Esophagus squamous epithelium (tissue), 5 donors: ENCODE measurements at regions not wholly inside any gene's neighbourhood (a gene's known extent, or its start where the extent isn't known, plus 50 kb on each side); places are given as distances from the start of the nearest gene placed in this dataset.
"Not testable (repeated sequence)": the region's sequence is repeated elsewhere in the genome, so short reads cannot be mapped to it uniquely, and the experiment has no call there.

Source experiments
- DNase-seq: peaks from one replicate; lab custom pipeline; 2025; lab: John Stamatoyannopoulos, UW
- H3K27ac ChIP-seq, 4 donors: fragments of 200-600 bp; sonication (generic); one replicate each; pipeline ENCODE4 v1.5.1; 2016 to 2019; ENCODE audit warnings: mild to moderate bottlenecking in 1 of 4
- H3K27me3 ChIP-seq, 4 donors: fragments of 200-600 bp; sonication (generic); 1 replicate in 3 of 4; 2 replicates in 1 of 4; pipeline versions ENCODE4 v1.5.1 to v1.6.0; 2017 to 2021; ENCODE audit warnings: antibody characterized with exemption in 1 of 4
- H3K36me3 ChIP-seq, 3 donors: fragments of 200-600 bp; sonication (generic); one replicate each; pipeline ENCODE4 v1.5.1; 2016 to 2019
- H3K4me1 ChIP-seq, 3 donors: fragments of 200-600 bp; sonication (generic); one replicate each; pipeline ENCODE4 v1.5.1; 2017 to 2019
- H3K4me3 ChIP-seq, 4 donors: fragments of 200-600 bp; sonication (generic); 1 replicate in 3 of 4; 2 replicates in 1 of 4; pipeline ENCODE4 v1.5.1; 2016 to 2019; ENCODE audit warnings: mild to moderate bottlenecking in 2 of 4, moderate library complexity in 1 of 4
- H3K9me3 ChIP-seq, 3 donors: fragments of 200-600 bp; sonication (generic); one replicate each; pipeline ENCODE4 v1.5.1; 2016 to 2019
- POLR2A ChIP-seq, 4 donors: fragments of 450-650 bp; IDR thresholded peaks; one replicate each; pipeline ENCODE4 v1.6.1; 2017; ENCODE audit warnings: antibody characterized with exemption in 4 of 4, mild to moderate bottlenecking in 4 of 4, moderate library complexity in 3 of 4
- WGBS, 2 donors: methylation state at CpG; one replicate each; pipeline ENCODE4 v1.1.5; 2018; 5-methylcytosine and 5-hydroxymethylcytosine counted together
- intact Hi-C: fragments of 100-400 bp; cut with DNase I; formaldehyde crosslinking; loops from one replicate; pipeline ENCODE4 v1.15.0; 2022
- TF ChIP-seq, protein P1 (sequence below), 6 experiments: fragments of 450-650 bp in 4 of 6; fragments of 200-600 bp in 2 of 6; sonication (generic) in 2 of 6; IDR thresholded peaks; one replicate each; pipeline ENCODE4 v1.5.1; 2016 to 2019; ENCODE audit warnings: antibody characterized with exemption in 6 of 6, mild to moderate bottlenecking in 4 of 6, moderate library complexity in 4 of 6
- donor health status: DM: yes; HTN: yes; CAD: no.

DNA sequence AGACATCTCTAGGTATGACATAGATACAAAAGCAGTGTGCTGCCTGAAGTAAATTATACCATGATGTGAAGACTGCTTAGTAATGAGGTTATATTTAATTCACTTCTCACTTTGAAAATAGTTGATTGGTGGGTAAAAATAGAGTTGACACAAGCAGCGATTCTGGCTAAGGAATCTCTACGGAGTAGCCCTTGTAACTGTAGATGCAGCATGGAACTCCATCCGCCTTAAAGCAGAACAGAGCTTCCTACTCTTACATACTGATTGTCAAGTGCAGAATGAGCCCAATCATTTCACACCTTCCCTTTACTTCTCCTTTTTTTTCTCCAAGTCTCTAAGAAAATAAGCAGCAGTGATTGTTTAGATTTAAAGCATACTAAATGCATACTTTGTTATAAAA is 1594.6 kb upstream of the SLC39A10 start:
- no peak for TF ChIP-seq POLR2A (IDR thresholded peaks at IDR 0.05)
- TF ChIP-seq, protein P1, sequence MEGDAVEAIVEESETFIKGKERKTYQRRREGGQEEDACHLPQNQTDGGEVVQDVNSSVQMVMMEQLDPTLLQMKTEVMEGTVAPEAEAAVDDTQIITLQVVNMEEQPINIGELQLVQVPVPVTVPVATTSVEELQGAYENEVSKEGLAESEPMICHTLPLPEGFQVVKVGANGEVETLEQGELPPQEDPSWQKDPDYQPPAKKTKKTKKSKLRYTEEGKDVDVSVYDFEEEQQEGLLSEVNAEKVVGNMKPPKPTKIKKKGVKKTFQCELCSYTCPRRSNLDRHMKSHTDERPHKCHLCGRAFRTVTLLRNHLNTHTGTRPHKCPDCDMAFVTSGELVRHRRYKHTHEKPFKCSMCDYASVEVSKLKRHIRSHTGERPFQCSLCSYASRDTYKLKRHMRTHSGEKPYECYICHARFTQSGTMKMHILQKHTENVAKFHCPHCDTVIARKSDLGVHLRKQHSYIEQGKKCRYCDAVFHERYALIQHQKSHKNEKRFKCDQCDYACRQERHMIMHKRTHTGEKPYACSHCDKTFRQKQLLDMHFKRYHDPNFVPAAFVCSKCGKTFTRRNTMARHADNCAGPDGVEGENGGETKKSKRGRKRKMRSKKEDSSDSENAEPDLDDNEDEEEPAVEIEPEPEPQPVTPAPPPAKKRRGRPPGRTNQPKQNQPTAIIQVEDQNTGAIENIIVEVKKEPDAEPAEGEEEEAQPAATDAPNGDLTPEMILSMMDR (IDR thresholded peaks at IDR 0.05) = no peak
- no peak for DNase-seq
- no peak overlapping the region for H3K27ac ChIP-seq
- no peaks in the 10 kb centered on the region for H3K36me3 ChIP-seq
- intact Hi-C loops = no loop called here
- no peaks in the 10 kb centered on the region for H3K9me3 ChIP-seq
- H3K4me3 ChIP-seq = no peak overlapping the region
- H3K27me3 ChIP-seq = no peaks in the 10 kb centered on the region
- no peaks in the 10 kb centered on the region for H3K4me1 ChIP-seq
- WGBS, 2 donors = 50 to 54% methylated on average over 3 of the region's 3 CpGs

DNA sequence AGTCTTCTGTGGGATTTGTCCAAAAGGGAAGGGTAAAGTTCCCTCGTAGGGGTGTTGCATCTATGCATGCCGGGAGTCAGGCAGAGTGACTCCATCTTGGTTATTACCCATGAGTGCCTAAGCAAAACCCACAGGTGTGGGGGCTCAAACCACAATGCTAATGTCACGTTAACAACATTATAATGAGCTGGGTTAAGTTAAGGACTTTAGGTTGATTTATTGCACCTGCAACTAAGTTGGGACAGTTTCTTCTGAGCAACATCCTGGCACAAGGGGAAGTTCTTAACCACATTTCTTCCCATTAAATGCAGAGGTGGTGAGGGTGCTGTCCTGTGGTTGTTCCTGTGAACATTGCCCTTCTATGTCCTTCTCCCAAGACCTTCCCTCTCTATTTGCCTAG is 1596.8 kb upstream of the SLC39A10 start:
- Histone ChIP-seq H3K27ac (no peak overlapping the region), H3K4me3 (no peak overlapping the region), H3K4me1 (no peaks in the 10 kb centered on the region), H3K27me3 (no peaks in the 10 kb centered on the region), H3K36me3 (no peaks in the 10 kb centered on the region), H3K9me3 (no peaks in the 10 kb centered on the region)
- WGBS, 2 donors = 40 to 58% methylated on average over 1 to 2 of the region's 3 CpGs
- no peak for TF ChIP-seq POLR2A (IDR thresholded peaks at IDR 0.05)
- TF ChIP-seq, protein P1 (IDR thresholded peaks at IDR 0.05) = no peak
- intact Hi-C loops = no loop called here
- DNase-seq = no peak

DNA sequence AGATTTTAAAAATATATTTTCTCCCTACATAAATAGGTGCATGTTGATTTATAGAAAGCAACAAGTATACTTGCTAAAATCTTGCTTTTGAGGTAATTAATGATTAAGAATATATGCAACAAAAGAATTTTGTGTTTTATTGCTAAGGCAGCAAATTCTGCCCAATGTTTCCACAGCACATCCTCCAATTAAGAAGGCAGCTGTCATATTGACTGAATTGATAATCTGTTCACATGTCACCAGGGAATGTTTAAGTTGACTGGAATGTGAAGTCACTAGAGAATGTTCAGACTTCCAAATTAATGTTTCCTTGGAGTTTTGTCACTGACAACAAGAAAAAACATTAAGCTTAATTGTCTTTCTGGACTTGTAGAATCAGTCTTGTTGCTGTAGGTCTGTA is 1602.7 kb upstream of the SLC39A10 start:
- TF ChIP-seq POLR2A (IDR thresholded peaks at IDR 0.05) = no peak
- TF ChIP-seq, protein P1 (IDR thresholded peaks at IDR 0.05) = no peak
- Histone ChIP-seq H3K9me3 (no peaks in the 10 kb centered on the region), H3K27me3 (no peaks in the 10 kb centered on the region), H3K4me3 (no peak overlapping the region), H3K4me1 (no peaks in the 10 kb centered on the region), H3K36me3 (no peaks in the 10 kb centered on the region), H3K27ac (no peak overlapping the region)
- intact Hi-C loops = no loop called here
- no peak for DNase-seq

DNA sequence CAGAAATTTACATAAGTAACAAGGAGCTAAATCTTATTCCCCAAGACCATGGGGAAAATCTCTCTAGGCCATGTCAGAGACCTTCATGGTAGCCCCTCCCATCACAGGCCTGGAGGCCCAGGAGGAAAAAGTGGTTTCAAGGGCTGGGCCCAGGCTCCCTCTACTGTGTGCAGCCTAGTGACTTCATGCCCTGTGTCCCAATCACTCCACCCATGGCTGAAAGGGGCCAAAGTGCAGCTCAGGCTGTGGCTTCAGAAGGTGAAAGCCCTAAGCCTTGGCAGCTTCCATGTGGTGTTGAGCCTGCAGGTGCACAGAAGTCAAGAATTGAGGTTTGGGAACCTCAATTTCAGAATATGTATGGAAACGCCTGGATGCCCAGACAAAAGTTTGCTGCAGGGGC is 1612.7 kb upstream of the SLC39A10 start:
- H3K27me3 ChIP-seq = no peaks in the 10 kb centered on the region
- no peak overlapping the region for H3K4me3 ChIP-seq
- intact Hi-C loops = no loop called here
- H3K9me3 ChIP-seq = no peaks in the 10 kb centered on the region
- no peak for TF ChIP-seq POLR2A (IDR thresholded peaks at IDR 0.05)
- TF ChIP-seq, protein P1 (IDR thresholded peaks at IDR 0.05) = no peak
- H3K27ac ChIP-seq = no peak overlapping the region
- no peak for DNase-seq
- 44 to 83% methylated on average over 1 of the region's 1 CpG for WGBS, 2 donors
- no peaks in the 10 kb centered on the region for H3K36me3 ChIP-seq
- H3K4me1 ChIP-seq = no peaks in the 10 kb centered on the region

DNA sequence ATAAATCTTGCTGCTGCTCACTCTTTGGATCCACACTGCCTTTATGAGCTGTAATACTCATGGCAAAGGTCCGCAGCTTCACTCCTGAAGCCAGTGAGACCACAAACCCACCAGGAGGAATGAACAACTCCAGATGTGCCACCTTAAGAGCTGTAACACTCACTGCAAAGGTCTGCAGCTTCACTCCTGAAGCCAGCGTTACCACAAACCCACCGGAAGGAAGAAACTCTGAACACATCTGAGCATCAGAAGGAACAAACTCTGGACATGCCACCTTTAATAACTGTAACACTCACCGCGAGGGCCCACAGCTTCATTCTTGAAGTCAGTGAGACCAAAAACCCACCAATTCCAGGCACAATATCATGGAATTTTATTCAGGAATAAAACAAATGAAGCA is 1635.9 kb upstream of the SLC39A10 start:
- H3K4me1 ChIP-seq, H3K36me3 ChIP-seq, intact Hi-C loops, H3K27ac ChIP-seq, DNase-seq, H3K27me3 ChIP-seq, H3K4me3 ChIP-seq, H3K9me3 ChIP-seq: not testable (repeated sequence)
- 86 to 90% methylated on average over 4 to 5 of the region's 5 CpGs for WGBS, 2 donors

- H3K4me1 ChIP-seq = no peaks in the 10 kb centered on the region
These were observed 1636.9 kb upstream of the SLC39A10 start for GRCh38 chr2:194020155-194020554.

More at GRCh38 chr2:194020155-194020554, 1636.9 kb upstream of the SLC39A10 start:
- WGBS, 2 donors = no CpG with 5 or more reads among the region's 21 CpGs
- no peaks in the 10 kb centered on the region for H3K27me3 ChIP-seq
- no peaks in the 10 kb centered on the region for H3K36me3 ChIP-seq
- DNase-seq = no peak
- H3K4me3 ChIP-seq = no peak overlapping the region
- no peak overlapping the region for H3K27ac ChIP-seq
- TF ChIP-seq, protein P1 (IDR thresholded peaks at IDR 0.05) = no peak
- no peak for TF ChIP-seq POLR2A (IDR thresholded peaks at IDR 0.05)
- H3K9me3 ChIP-seq = peaks cover 0 to 5% (median 0%) of the 10 kb centered on the region in 3 donors
- intact Hi-C loops = no loop called here
